Head of caudate nucleus (tissue), 42 donors: ENCODE measurements at regions not wholly inside any gene's neighbourhood (a gene's known extent, or its start where the extent isn't known, plus 50 kb on each side); places are given as distances from the start of the nearest gene placed in this dataset.

ENCODE experiments used
- DNase-seq, 42 donors: peaks; one replicate each; pipeline versions ENCODE4 v3.0.0 to v3.0.0-alpha.2; 2020 to 2021; ENCODE audit warnings: mixed read lengths in 7 of 42
- intact Hi-C: fragments of 100-400 bp; cut with DNase I; formaldehyde crosslinking; loops from one replicate; pipeline ENCODE4 v1.15.0; 2022

DNA sequence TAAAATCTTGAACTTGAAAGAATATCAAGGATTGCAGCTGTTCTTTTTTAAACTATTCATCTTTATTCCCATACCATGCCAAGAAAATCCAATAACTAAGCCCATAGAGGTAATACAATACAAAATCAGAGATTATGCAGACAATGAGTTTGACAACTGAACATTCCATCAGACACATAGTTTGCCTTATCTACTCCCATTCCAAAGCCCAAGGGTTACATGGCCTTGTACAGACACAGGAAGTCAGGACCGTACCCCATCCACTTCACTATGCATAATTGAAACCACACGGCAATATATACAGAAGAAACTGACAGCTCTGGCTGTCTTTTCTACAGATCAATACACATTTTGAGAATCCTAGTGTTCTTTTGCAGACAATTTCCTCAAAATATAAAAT, 181.3 kb downstream of the TMX3 start:
- intact Hi-C loops, result no loop called here
- no peak for DNase-seq

GRCh38 chr18:68532328-68532885, 182.5 kb downstream of the TMX3 start:
- intact Hi-C loops, result no loop called here
- peak in 8 of 42 donors; percentile 2 to 28 (median 8) for DNase-seq

DNA sequence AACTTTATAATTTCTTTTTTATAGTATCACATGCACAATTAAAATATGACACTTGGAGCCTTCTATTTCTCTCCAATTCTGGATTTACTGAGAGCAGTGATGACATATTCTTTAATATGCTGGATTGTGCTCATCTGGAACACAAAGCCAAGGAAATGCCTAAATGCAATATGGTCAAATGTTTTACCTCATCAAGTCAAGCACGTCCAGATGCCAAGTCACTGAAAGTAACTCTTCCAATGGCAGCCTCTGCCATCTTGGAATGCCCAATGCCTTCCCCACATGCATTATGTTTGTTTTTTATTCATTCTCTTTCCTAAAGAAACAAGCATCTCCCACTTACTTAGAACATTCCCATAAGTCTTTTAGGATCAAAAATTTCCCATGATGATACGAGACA, 189.8 kb downstream of the TMX3 start:
- no peak for DNase-seq
- intact Hi-C loops, result no loop called here

GRCh38 chr18:68520406-68521075, 194.4 kb downstream of the TMX3 start:
- intact Hi-C loops, result no loop called here
- peak in 5 of 42 donors; percentile 7 to 46 (median 26) for DNase-seq

DNA sequence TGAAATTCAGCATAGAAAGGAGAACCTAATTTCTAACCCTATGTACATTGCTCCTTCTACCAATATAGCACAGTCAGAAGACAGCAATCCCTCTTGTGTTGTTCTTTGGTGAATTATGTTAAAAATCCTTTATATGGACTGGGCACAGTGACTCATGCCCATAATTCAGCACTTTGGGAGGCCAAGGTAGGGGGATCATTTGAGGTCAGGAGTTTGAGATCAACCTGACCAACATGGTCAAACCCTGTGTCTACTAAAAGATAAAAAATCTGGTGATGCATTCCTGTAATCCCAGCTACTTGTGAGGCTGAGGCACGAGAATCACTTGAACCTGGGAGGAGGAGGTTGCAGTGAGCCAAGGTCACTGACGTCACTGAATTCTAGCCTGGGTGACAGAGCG, 195.6 kb downstream of the TMX3 start:
- DNase-seq, result no peak
- intact Hi-C loops, result no loop called here

GRCh38 chr18:68509902-68510301, 205.0 kb downstream of the TMX3 start:
- no peak for DNase-seq
- intact Hi-C loops, result no loop called here

DNA sequence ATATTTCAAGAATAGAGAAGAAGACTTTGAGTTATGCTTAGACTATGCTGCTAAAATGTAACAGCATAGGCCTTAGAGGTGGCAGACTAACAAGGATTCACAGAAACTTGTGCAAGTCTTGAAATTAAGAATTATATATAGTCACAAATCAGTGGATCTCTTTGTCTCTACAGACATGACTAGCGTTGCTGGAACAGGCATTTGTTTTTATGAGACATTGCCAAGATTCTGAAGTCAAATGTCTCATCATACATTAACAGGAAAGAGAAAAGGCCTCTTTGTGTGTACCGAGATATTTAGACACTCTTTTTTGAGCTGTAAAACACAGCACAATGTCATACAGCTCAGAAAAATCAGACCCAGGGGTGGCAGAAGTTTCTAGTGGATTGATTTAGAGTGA, 207.1 kb downstream of the TMX3 start:
- intact Hi-C loops, result no loop called here
- no peak for DNase-seq

DNA sequence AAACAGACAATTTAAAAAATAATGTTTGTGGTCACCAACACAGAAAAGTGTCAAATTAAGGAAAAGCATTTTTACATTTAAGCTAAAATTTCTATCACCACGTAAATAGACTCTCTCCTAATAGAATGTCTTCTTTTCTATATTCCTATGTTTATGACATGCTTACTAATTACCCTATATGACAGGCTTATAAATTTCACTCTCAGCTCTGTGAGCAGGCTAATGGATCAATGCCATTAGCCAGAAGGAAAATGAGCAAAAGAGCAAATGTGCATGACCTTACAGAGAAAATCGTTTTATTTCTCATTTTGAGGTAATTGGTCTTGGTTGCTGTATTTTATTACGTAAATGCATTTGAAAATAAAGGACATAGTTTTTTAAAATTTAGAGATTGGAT, 209.7 kb downstream of the TMX3 start:
- no peak for DNase-seq
- intact Hi-C loops, result no loop called here

- no peak for DNase-seq
- intact Hi-C loops, result no loop called here
Measured at GRCh38 chr18:68504441-68505177, 210.3 kb downstream of the TMX3 start.

DNA sequence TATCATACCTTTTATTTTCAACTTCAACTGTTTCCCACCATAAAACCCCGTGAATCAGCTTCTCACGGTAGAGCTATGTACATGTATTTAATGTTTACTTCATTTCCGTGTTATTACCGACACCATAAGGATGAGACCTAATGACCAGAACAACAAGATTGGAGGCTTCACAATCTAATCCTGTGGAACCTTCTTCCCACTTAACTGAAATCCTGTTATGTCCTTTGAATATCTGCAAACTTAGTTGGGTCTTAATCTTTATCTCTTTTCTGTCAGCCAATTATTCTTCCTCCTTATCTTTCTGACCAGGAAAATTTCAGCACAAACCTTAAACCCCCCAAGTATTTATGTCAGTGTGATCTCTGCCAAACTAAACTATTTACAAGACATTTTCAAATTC, 214.4 kb downstream of the TMX3 start:
- intact Hi-C loops, result no loop called here
- no peak for DNase-seq

DNA sequence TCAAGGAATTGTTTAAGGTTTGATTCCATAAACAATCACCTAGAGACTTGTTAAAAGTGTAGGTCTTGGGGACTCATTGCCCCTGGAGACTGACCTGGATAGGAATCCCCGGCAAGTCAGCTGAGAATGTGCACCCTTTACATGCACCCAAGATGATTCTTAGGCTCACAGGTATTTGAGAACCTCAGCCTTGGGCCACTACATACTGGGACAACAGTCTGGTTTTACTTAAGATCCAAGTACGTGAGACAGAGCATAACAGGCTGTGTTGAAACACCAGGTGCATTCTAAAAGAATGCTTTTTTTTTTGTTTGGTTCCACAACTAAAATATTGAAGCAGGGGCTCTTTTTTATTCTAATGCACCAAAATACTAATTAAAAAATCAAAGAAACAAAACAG, 215.8 kb downstream of the TMX3 start:
- DNase-seq, result no peak

DNA sequence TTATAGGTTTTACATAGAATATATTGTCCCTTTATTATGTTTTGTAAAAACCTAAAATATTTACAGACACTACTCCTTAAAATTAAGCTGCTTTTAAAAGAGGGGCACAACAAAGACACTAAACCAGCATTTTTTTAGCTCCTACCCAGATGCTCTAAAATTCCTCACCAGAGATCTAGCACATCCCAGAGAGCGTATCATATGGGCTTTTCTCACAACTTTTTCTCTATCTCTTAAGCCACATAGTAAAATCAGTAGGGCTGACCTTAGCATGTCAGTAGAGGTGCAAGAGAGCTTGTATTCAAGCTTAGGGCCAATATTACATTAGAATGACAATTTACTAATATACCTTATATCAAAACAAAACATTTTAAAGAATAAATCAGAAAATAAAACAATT, 216.3 kb downstream of the TMX3 start:
- intact Hi-C loops, result no loop called here
- no peak for DNase-seq

More for the DNA sequence above, 215.8 kb downstream of the TMX3 start:
- intact Hi-C loops, result no loop called here

- DNase-seq, result no peak
- intact Hi-C loops, result no loop called here
Measured at GRCh38 chr18:68498185-68498584, 216.7 kb downstream of the TMX3 start.

DNA sequence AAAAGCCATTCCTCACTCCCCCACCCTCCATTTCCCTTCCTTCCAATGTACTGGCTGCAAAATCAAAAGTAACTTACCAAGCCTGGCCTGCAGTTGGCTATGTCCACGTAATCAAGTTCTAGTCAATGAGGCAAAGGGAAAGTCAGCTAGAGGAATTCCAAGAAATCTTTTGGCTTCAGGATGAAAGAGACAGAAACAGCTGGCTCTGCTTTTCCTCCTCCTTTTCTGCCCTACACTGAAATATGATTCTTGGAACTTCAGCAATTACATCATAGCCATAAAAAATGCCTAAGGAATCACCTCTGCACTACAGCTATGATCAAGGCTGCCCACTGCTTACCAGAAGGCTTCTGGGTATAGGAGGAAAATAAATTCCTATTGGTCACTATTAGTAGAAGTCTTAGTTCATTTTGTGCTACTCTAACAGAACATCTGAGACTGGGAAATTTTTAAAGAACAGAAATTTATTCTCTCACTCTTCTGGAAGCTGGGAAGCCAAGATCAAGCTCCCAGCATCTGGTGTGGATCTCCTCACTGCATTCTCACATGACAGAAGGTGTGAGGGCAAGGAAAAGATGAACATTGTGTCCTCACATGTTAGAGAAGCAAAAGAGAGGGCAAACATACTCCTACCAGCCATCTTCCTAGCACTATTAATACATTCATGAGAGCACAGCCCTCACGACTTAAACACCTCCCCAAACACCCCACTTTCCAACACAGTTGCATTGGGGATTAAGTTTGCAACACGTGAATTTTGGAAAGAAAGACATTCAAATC, 219.9 kb downstream of the TMX3 start:
- intact Hi-C loops, result no loop called here
- DNase-seq, result no peak

DNA sequence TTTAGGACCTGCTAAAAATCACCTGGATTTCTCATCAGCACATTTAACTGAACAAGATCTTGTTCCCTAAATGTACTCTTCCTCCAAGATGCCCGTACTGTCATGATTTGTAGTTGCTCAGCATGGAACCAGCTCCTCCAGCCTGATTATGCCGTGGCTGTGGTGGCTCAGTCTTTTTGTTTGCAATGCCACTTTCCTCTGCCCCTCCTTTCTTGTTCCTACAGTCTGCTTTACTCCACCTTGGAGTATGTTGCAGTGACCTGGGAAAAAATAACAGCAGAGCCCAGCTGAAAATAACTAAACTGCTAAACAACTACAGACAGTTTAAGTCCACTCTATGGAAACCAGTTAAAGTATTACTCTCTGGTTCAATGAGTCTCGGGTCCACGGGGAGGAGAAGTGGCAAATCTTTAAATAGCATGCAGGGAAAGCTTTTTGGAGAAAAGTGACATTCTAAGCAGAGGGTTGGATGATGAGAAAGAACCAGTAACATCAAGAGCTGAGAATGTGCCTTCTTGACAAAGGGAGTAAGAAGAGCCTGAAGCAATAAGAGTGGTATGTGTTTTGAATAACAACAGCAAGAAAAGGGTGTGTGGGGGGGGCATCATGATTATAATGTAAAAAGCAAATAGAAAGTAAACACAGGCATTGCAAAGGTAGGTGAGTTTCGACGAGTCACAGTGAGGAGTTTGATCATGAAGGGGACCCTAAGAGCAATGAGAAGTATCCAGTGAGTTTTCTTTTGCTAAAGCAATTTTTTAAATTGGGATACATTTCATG, 225.7 kb downstream of the TMX3 start:
- intact Hi-C loops, result no loop called here
- no peak for DNase-seq

DNA sequence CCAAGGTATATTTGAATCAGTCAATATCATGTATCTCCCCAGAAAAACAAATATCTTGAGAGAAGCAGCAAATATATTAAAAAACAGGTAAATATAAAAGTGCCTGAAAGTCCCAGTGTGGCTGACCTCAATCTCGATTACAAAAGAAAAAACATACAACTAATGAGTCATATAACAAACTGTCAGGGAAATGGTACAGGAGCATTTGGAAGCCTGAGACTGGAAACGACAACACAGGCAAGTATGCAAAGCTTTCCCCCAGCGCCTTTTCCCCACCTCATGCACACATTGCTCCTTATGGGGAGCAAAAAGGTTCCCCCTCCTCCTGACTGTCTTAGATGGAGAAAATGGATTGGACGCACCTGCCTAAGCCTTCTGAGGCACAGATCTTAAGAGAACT, 230.7 kb downstream of the TMX3 start:
- DNase-seq, result no peak
- intact Hi-C loops, result no loop called here

DNA sequence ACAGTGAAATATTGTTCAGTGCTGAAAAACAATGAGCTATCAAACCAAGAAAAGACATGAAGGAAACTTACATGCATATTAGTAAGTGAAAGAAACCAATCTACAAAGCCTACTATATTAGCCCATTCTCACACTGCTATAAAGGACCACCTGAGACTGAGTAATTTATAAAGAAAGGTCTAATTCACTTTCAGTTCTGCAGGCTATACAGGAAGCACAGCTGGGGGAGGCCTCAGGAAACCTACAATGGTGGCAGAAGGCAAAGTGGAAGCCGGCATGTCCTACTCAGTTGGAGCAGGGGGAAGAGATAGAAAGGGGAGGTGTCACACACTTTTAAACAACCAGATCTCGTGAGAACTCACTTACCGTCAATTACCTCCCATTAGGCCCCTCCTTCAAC, 232.1 kb downstream of the TMX3 start:
- intact Hi-C loops, result no loop called here
- DNase-seq, result no peak

DNA sequence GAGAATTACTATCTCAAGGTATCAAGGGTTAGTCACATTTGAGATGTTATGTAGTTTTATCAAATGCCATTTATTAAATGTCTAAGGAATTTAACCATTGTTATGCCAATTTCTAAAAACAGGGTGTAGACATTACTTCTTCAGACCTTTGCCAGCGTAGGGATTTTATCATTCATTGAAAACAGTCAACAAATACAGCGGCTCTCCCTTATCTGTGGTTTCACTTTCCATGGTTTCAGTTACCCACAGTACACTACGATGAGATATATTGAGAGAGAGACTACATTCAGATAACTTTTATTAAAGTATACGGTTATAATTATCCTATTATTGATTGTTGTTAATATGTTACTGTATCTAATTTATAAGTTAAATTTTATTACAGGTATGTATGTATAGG, 234.7 kb downstream of the TMX3 start:
- DNase-seq, result no peak
- intact Hi-C loops, result no loop called here

DNA sequence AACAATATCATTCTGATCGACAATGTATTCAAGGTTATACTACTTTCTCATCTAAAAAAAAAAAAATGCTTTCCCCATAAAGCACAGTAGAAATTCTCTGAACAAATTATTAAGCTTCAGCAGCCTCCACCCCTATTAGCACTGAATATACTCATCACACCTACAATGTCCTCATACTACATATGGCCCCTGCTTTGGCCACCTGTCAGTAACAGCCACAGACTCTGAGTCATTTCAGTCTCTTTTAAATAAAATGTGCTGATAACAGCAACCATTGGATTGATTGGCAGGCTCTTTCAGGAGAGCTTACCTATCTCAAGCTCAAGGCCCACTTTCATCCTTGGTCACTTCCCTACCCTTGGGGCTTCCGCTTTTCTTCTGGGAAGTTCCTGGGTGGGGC, 236.7 kb downstream of the TMX3 start:
- no peak for DNase-seq
- intact Hi-C loops, result no loop called here
